NCI-H82 treated with DMSO at 0.1 percent for 48 hours (cell line): ENCODE measurements at regions not wholly inside any gene's neighbourhood (a gene's known extent, or its start where the extent isn't known, plus 50 kb on each side); places are given as distances from the start of the nearest gene placed in this dataset.
"Not testable (repeated sequence)": the region's sequence is repeated elsewhere in the genome, so short reads cannot be mapped to it uniquely, and the experiment has no call there.

Experiments used
- DNase-seq: peaks from one replicate; lab custom pipeline; 2025; ENCODE audit not compliant: unreplicated experiment; lab: John Stamatoyannopoulos, UW

DNA sequence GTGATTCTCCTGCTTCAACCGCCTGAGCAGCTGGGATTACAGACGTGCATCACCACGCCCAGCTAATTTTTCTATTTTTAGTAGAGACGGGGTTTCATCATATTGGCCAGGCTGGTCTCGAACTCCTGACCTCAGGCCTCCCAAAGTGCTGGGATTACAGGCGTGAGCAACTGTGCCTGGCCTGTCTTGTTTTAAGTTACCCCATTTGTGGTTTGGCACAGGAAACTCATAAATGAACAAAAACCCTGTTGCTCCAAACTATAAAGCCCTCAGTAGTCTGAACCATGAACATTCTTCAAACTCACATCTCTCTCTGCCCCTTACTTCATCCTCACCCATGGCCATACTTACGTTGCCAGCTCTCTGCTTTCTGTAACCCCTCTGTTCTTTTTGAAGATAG is 61.7 kb downstream of the RHOU start:
- not testable (repeated sequence) for DNase-seq

DNA sequence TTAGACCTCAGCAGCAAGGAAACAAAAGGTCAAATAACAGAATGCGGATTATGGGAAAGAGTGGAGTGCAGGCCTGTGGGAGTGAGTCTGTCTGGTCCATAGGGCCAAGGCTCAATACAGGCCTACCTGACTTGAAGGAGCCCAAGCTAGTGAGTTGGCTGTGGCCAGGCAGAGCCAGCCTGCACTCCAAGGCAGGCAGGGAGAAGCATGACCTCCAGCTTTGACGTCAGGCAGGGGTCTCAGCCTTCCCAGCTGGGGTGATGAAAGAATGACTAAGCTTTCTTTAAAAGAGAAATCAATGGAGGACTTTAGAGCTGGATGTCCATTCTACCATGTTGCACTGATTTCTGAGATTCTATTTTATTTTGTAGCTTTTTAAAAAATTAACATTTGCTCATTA is 62.8 kb downstream of the RHOU start:
- DNase-seq, result no peak

DNA sequence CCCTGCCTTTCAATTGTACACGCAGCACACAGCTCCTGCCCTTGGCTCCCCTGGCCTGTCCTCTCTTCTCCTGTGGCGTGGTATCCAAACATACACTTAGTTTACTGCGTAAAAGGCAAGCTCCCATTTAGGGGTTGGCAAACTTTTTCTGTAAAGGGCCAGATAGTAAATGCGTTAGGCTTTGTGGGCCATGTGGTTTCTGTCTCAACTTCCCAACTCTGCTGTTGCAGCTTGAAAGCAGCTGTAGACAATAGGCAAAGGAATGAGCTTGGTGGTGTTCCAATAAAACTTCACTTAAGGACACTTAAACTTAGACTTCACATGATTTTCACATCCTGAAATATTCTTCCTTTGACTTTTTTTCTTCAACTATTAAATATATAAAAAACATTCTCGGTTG is 63.3 kb downstream of the RHOU start:
- DNase-seq, result no peak

DNA sequence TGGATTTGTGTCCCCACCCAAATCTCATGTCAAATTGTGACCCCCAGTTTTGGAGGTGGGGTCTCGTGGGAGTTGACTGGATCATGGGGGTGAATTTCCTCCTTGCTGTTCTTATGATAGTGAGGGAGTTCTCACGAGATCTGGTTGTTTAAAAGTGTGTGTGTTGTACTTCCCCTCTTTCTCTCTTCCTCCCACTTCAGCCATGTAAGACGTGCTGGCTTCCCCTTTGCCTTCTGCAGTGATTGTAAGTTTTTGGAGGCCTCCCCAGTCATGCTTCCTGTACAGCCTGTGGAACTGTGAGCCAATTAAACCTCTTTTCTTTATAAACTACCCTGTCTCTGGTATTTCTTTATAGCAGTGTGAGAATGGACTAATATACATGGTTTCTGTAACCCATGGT is 64.6 kb downstream of the RHOU start:
- no peak for DNase-seq

DNA sequence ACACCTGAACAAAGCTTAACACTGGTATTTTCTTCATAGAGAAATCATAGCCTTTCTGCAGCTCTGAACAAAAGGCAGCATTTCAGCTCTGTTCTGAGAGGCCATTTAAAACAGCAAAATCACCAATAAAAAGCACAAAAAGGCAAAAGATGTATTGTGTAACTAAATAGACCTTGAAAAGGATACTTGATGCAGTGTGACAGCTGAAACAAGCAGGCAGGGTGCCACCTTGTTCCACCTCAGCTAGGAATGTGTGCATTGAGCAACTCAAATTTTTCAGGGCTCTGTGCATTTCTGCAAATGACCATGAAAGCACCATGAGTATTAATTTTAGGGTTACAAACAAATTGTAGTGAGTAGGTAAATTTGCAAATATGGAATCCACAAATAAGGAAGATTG is 65.8 kb downstream of the RHOU start:
- DNase-seq, result no peak

DNA sequence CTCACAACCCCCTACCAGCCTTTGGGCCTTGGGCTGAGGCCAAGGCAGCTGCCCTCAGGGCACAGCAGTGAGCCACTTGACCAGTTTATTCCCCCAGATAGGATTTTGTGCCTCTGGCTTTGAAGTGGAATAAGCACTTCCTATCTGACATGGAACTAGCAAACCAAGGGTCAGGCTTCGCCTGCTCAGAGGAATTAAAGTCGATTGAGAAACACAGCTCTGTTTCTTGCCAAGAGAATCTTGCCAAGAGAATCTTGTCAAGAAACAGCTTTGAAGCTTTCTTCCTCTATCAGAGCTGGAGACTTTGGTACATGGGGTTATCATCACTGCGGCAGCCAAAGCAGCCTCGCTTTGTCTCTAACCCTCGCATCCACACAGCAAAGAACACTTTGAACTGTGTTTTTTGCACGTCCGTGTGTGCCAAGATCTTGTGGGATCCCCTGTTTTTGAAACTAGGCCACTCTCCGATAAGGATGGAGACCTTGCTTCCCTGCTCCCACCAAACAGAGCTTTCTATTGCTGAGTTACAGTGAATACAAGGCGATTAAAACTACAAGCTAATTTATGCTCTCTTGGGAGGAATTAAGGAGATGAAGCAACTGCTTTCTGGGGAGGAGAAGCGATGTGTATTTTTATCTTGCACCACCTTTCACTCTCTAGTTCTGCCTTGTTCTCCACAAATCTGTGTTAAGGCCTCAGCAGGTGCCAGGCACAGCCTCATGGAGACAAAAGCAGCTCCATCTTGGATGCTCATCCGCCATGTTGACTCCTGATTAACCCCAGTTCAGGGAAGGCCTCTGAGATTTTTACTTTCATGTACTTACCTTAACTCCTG is 67.3 kb downstream of the RHOU start:
- DNase-seq, result peak; percentile 68

DNA sequence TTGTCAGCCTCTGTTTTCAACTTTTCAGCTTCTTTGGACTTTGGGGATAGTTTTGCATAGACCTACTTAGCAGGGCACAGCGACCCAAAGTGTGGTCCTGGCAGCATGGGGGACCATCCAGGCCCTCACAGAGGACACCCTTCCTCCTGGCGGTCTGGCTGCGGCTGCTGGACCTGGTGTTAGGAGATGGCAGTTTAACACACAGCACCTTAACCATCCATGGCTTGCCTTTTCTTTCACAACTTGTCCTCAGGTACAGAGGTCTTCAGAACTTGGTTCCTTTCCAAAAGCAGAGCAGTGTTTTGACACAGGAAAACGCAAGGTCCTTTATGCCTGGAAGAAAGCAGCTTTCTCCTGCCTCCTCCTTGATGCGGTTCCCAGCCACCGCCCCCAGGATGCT is 68.1 kb downstream of the RHOU start:
- DNase-seq, result no peak

DNA sequence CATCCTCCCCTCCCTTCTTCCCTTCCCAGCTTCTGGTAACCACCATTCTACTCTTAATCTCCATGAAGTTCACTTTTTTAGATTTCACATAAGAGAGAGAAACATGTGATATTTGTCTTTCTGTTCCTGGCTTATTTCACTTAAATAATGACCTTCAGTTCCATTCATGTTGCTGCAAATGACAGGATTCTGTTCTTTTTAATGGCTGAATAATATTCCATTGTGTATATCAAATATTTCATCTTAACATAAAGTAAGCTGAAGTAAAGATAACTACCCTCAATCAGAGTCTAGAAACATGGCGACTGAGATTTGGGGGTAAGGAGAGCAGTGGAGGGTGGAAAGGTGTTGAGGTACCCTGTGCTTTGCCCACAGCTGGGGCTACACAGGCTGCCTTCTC is 68.9 kb downstream of the RHOU start:
- DNase-seq, result no peak

DNA sequence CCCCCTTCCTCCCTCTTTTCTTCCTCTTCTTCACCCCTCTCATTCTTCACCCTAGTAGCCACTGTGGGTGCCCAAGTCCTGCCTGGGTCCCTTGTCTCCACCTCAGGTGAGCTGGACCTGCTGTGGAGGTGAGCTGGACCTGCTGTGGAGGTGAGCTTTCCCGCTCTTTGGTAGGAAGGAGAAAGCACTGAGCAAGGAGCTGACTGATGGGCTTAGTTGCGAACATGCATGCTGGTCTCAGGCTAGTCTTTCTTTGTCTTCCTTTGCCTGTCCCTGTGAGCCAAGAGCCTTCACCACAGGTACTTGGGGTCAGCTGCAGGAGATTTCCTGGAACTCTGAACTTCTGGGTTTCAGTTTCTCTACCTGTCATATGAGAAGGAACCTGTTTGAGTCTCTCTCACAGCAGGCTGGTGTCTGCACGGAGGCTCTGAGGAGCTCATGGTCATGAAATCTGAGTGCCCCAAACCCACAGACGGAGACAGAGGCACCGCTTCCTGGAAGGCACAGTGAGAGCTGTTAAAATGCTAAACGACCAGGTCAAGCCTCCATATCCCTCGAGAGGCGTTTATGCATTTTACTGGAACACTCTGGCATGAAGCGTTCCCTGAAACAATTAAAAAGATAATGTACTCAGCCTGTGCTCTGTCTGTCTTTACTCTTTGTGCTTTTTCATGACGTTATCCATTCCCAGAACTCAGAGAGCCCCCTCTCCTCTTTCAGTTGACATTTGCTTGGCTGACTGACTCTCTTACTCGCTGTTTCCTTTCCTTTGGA is 69.5 kb downstream of the RHOU start:
- DNase-seq, result no peak

DNA sequence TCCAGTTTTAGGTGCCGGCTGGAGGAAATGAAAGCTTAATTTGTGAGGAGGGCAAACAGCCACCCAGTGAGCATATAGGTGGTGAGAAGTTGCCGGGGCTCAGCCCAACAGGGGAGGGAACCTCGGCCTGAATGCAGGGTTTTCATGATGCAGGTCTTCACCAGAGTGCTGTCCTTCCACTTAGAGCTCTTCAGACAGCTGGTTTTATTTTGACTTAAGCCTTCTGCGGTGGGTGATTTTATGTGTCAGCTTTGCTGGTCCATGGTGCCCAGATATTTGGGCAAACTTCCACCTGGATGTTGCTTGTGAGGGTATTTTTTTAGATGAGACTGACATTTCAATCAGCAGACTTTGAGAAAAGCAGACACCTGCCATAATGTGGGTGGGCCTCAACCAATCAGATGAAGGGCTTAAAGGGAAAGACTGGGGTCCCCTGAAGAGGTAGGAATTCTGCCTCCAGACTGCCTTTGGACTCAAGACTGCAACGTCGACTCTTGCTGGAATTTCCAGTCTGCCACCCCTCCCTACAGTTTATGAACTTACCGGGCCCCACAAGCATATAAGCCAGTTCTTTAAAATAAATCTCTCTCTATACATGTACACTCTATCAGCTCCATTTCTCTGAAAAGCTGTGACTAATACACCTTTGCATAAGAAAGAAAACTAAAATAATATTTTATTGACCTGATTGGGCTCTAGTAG is 72.8 kb downstream of the RHOU start:
- no peak for DNase-seq

DNA sequence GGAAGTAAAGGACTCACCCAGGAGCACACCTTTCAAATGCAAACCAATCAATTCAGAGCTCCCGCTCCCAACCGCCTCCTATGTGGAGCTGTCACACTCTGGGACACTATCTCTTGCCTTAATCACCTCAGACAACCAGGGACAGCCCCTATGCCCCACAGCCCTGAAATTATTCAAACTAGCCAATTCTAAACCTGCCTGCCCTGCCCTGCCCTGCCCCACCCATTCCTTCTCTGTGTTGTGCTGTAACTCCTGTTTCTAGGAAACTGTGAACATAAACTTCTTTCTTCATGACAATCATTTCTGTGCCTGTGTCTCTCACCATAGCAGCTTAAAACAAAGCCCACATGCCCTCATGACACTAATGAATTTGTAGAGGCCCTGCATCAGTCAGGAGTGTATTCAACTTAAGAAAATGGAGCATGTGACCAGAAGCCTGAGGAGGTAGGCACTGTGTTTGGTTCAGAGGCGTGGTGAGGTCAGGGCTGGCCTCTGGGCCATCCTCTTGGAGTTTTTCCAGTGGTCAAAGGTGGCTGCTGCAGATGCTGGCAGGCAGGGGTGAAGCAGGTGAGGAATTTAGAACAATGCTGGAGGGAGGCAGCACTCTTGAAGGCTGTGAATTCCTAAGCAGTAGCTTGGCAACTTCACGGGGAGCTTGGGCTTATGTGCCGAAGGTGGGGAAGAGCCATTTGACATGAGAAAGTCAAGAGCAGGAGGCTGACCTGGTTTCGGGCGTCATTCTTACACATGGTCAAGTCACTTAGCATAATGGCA is 74.5 kb downstream of the RHOU start:
- DNase-seq, result no peak

DNA sequence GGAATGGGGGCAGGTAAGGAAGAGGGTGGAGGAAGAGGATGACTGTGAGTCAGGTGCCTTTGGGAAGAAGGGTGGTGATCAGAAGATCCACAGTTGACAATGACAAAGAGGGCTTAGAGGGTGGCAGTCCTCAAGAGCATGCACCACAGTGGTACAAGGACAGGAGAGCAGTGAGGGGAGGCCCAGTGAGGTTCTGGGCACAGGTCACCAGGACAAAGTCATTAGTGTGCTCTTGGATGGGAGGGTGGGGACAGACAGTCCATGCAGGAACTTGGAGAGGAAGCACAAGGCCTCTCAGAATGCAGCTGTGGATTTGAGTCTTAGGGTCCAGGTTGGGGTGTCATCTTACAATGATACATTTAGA is 75.1 kb downstream of the RHOU start:
- DNase-seq, result no peak

DNA sequence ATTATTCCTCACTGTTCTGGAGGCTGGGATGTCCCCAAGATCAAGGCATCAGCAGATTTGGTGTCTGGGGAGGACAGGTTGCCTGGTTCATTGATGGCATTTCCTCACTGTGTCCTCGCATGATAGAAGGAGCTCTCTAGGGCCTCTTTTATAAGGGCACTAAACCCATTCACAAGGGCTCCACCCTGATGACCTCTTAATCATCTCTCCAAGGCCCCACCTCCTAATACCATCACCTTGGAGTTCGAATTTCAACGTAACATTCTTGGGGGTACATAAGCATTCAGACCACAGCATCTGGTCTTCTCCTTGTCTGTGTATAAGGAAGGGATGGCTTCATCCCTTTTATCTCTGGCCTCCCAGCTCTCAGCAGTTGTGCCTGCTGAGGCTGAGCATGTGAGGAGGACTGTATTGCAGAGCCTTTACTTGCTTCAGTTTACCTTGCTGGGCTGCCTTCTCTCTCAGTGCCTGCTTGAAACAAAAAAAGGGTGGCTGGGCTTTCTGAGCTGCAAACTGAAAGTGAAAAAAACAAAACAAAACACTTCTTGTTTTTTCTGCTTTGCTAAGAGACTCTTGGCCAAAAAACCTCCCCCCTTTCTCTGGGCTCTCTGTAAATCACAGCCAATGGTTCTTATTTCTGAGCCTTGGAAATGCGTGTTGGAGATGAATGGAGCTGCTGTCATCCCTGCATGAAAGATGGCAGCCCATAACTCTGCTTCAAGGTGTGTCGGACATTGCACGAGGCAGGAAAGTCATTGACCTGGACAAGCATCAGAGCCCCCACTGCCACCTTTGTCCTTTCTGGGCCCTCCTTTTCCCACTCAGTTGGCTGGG is 75.8 kb downstream of the RHOU start:
- DNase-seq, result no peak

DNA sequence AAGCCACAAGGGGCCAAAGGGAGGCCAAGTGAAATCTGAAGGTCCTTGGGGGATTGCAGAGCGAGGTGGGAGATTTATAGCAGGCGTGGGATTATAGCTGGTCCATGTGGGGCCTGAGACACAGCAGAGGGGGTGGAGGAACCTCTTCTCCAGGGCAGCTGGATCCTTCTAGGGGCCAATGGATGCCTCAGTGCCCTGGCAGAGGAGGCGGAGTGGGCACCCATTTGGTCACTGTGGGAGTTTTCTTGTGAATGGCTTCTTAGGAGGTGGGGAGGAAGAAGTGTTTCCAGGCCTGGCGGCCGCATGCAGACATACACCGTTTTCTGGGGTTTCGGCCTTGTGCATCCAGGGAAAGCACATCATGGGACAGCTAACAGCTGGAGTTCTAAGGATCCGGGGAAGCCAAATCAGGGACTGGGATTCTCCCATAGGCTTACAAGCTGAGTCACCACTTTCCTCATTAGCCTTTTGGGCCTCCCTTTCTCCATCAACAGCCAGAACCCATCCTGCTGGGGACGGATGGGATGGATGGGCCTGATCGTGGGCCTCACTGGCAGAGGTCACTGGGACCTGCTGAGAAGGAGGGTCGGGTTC is 76.5 kb downstream of the RHOU start:
- no peak for DNase-seq

DNA sequence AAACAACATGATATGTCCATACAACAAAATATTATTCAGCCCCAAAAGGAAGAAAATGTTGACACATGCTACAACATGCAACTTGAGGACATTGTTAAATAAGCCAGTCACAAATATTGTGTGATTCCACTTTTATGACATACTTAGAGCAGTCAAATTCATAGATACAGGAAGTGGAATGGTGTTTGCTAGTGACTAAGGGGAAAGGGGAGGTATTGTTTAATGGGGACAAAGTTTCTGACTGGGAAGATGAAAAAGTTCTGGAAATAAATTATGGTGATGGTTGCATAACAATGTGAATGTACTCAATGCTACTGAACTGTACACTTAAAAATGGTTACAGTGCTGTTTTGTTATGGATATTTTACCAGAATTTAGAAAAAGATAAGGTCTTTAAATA is 77.7 kb downstream of the RHOU start:
- DNase-seq, result no peak

DNA sequence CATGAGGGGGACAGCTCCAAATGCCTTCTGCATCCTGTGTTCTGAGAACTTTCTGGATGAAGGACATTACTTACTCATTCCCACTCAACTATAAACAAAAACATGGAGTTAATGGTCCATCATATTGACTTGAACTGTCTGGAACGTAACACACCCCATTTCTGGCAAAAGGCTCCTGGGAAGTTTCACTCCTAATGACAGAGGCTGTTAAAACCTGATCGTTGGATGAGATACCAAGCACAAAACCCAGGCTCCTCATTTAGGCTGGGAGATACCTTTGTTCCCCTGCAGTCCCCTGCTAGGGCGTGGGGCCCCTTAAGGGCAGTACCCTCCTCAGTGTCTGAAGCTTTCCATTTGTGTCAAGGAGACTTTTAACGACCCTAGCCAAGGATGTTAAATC is 78.9 kb downstream of the RHOU start:
- DNase-seq, result no peak

DNA sequence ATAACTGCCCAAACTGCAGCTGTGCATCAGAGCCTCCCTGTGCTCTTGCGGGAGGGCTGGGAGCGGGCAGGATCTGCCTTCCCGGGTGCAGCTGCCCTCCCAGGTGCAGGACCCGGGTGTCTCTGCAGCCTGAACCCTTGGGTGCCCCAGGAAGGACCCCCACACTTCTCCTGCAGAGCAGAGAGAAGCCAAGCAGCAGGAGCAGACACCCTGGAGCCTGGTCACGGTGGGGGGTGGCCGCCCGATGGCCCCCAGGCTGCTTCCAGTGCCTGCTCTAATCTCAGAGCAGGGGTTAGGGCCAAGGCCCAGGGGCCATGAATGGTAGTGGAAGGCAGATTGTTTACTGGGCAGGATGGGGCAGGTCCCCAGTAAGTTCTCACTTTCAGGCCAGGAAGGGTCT is 83.0 kb downstream of the RHOU start:
- DNase-seq, result no peak

DNA sequence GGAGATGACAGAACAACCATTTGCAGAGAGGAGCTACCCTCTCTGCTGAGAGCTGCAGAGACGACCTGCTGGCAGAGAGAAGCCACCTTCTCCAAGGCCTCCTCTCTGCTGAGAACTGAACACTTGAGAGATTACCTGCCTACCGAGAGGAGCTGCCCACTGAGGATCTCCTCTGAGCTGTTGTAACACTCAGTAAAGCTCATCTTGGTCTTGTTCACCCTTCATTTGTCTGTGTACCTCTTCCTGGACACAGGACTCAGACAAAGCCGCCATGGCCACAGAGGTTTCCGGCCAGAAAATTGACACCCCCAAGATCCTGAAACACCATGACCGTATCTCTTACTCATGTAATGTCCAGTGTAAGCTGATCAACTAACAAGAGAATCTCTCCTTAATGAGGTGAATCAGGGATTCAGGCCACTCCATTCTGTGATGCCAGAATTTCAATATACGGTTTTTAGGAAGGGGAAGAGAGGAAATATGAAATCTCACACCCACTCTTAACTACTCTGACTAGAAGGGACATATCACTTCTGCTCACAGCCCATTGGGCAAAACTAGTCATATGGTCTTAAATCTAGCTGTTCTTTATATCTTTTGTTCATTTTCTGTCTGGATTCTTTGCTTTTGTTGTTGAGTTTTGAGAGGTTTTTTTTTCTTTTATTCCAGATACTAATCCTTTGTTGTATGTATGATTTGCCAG is 83.8 kb downstream of the RHOU start:
- DNase-seq, result no peak

DNA sequence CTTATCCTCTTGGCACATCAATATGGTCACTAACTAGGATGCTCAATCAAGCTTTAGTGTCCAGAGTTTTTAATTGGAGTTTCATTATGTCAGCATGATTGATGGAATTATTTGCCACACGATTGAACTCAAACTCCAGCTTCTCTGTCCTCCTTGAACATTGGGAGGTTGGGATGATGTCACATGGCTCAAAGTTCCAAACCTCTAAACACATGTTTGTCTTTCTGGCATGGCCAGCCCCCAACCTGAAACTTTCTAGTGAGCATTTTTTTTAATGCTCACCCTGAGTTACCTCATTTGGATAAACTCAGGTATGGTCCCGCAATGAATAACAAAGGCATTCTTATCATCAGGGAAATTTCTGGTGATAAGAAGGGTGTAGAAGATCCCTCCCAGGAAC is 86.0 kb downstream of the RHOU start:
- no peak for DNase-seq
